Gastroesophageal sphincter (tissue), 4 donors: ENCODE measurements at regions not wholly inside any gene's neighbourhood (a gene's known extent, or its start where the extent isn't known, plus 50 kb on each side); places are given as distances from the start of the nearest gene placed in this dataset.

Source experiments
- ATAC-seq: fragments of 150-250 bp; one replicate; pipeline ENCODE4 v1.9.1; 2016; ENCODE audit warnings: mild to moderate bottlenecking, moderate library complexity
- H3K27ac ChIP-seq, 4 donors: fragments of 200-600 bp; sonication (generic) in 3 of 4; 1 replicate in 3 of 4; 2 replicates in 1 of 4; pipeline ENCODE4 v1.5.1; 2016 to 2019
- H3K27me3 ChIP-seq: fragments of 200-600 bp; sonication (generic); one replicate; pipeline ENCODE4 v1.5.1; 2019
- H3K36me3 ChIP-seq, 2 donors: fragments of 200-600 bp; sonication (generic); one replicate each; pipeline ENCODE4 v1.5.1; 2019; ENCODE audit warnings: control low read depth in 1 of 2
- H3K4me1 ChIP-seq, 3 donors: fragments of 200-600 bp; sonication (generic); 1 replicate in 2 of 3; 2 replicates in 1 of 3; pipeline ENCODE4 v1.5.1; 2016 to 2019; ENCODE audit warnings: control low read depth in 2 of 3
- H3K4me3 ChIP-seq, 2 donors: fragments of 200-600 bp; sonication (generic); one replicate each; pipeline ENCODE4 v1.5.1; 2019; ENCODE audit warnings: mild to moderate bottlenecking in 1 of 2, moderate library complexity in 1 of 2
- H3K9me3 ChIP-seq, 3 donors: fragments of 200-600 bp; sonication (generic); one replicate each; pipeline ENCODE4 v1.5.1; 2017 to 2019; ENCODE audit warnings: control low read depth in 2 of 3
- EP300 ChIP-seq: sonication (generic); formaldehyde crosslinking; IDR thresholded peaks from one replicate; pipeline ENCODE4 v1.6.1; 2017; ENCODE audit warnings: antibody characterized with exemption, mild to moderate bottlenecking
- POLR2A ChIP-seq, 2 donors: fragments of 450-650 bp; IDR thresholded peaks; one replicate each; pipeline ENCODE4 v1.6.1; 2017; ENCODE audit warnings: antibody characterized with exemption in 2 of 2, mild to moderate bottlenecking in 2 of 2, moderate library complexity in 1 of 2
- POLR2AphosphoS5 ChIP-seq: sonication (generic); formaldehyde crosslinking; IDR thresholded peaks from one replicate; pipeline ENCODE4 v1.6.1; 2017; ENCODE audit warnings: antibody characterized with exemption
- WGBS, 2 donors: methylation state at CpG; one replicate each; pipeline ENCODE4 v1.1.5; 2018; ENCODE audit warnings: low coverage in 1 of 2; 5-methylcytosine and 5-hydroxymethylcytosine counted together
- TF ChIP-seq, protein P1 (sequence below), 4 experiments: fragments of 200-600 bp in 2 of 4; fragments of 450-650 bp in 2 of 4; sonication (generic) in 1 of 4; IDR thresholded peaks; one replicate each; pipeline ENCODE4 v1.5.1; 2017 to 2019; ENCODE audit warnings: antibody characterized with exemption in 4 of 4, mild to moderate bottlenecking in 2 of 4, moderate library complexity in 2 of 4

GRCh38 chr9:86529496-86530275 is 175.5 kb upstream of the TUT7 start:
- 66 to 71% methylated on average over 3 to 4 of the region's 4 CpGs for WGBS, 2 donors
- Histone ChIP-seq H3K9me3 (no peaks in the 10 kb centered on the region), H3K4me1 (no peaks in the 10 kb centered on the region), H3K4me3 (no peak overlapping the region), H3K36me3 (no peaks in the 10 kb centered on the region), H3K27me3 (peaks cover 6% of the 10 kb centered on the region), H3K27ac (no peak overlapping the region)
- ATAC-seq, result no peak
- TF ChIP-seq POLR2A (IDR thresholded peaks at IDR 0.05) (no peak), EP300 (no peak), POLR2AphosphoS5 (no peak)

DNA sequence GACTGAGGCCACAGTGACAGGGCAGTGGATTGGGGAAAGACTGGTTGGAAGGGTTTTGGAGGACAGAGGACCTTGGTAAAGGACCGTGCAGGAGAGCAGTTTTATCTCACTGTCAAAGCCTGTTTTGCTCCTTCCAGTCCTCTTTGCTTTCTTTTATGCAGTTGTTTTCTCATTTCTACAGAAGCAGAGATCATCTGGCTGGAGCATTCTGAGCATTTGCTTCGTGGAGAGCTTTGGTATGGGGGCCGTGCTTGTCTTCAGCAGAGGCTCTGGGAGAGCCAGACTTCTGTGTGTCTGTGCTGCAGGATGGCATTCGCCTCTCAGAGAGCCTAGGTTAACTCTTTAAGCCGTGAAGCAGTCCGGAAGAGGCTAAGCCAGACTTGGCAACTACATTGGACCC is 171.8 kb upstream of the TUT7 start:
- no peak for TF ChIP-seq POLR2AphosphoS5
- no peak for TF ChIP-seq EP300
- TF ChIP-seq, protein P1, sequence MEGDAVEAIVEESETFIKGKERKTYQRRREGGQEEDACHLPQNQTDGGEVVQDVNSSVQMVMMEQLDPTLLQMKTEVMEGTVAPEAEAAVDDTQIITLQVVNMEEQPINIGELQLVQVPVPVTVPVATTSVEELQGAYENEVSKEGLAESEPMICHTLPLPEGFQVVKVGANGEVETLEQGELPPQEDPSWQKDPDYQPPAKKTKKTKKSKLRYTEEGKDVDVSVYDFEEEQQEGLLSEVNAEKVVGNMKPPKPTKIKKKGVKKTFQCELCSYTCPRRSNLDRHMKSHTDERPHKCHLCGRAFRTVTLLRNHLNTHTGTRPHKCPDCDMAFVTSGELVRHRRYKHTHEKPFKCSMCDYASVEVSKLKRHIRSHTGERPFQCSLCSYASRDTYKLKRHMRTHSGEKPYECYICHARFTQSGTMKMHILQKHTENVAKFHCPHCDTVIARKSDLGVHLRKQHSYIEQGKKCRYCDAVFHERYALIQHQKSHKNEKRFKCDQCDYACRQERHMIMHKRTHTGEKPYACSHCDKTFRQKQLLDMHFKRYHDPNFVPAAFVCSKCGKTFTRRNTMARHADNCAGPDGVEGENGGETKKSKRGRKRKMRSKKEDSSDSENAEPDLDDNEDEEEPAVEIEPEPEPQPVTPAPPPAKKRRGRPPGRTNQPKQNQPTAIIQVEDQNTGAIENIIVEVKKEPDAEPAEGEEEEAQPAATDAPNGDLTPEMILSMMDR (IDR thresholded peaks at IDR 0.05), result no peak
- TF ChIP-seq POLR2A (IDR thresholded peaks at IDR 0.05), result no peak
- Histone ChIP-seq H3K9me3 (no peaks in the 10 kb centered on the region), H3K36me3 (no peaks in the 10 kb centered on the region), H3K27me3 (peaks cover 6% of the 10 kb centered on the region), H3K4me3 (no peak overlapping the region), H3K4me1 (no peaks in the 10 kb centered on the region), H3K27ac (no peak overlapping the region)
- WGBS, 2 donors, result 51 to 83% methylated on average over 1 to 2 of the region's 6 CpGs
- ATAC-seq, result no peak

GRCh38 chr9:86525182-86525581 is 171.0 kb upstream of the TUT7 start:
- Histone ChIP-seq H3K4me1 (no peaks in the 10 kb centered on the region), H3K4me3 (no peak overlapping the region), H3K9me3 (no peaks in the 10 kb centered on the region), H3K27me3 (peaks cover 6% of the 10 kb centered on the region), H3K27ac (no peak overlapping the region), H3K36me3 (no peaks in the 10 kb centered on the region)
- 83 to 95% methylated on average over 3 to 4 of the region's 5 CpGs for WGBS, 2 donors
- no peak for ATAC-seq
- TF ChIP-seq POLR2A (IDR thresholded peaks at IDR 0.05) (no peak), EP300 (no peak), POLR2AphosphoS5 (no peak)

DNA sequence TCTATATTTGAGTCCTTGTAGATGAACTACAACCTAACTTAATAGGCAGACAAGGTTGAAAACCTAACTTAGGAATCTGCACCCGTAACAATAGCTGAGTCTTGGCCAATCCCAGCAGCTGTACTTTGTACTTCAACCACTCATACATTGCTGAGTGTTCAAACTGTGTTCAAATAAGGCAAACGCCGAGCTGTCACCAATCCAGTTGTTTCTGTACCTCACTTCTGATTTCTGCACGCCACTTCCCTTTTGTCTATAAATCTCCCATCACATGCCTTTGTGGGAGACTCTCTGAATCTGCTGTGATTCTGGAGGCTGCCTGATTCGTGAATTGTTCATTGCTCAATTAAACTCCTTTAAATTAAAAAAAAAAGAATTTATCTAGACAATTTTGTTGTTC is 167.8 kb upstream of the TUT7 start:
- Histone ChIP-seq H3K9me3 (no peaks in the 10 kb centered on the region), H3K27me3 (peaks cover 6% of the 10 kb centered on the region), H3K27ac (no peak overlapping the region), H3K4me3 (no peak overlapping the region), H3K36me3 (no peaks in the 10 kb centered on the region), H3K4me1 (no peaks in the 10 kb centered on the region)
- ATAC-seq, result no peak
- TF ChIP-seq EP300 (no peak), POLR2A (IDR thresholded peaks at IDR 0.05) (no peak), POLR2AphosphoS5 (no peak)
- TF ChIP-seq, protein P1 (IDR thresholded peaks at IDR 0.05), result no peak
- 68 to 88% methylated on average over 5 of the region's 5 CpGs for WGBS, 2 donors

DNA sequence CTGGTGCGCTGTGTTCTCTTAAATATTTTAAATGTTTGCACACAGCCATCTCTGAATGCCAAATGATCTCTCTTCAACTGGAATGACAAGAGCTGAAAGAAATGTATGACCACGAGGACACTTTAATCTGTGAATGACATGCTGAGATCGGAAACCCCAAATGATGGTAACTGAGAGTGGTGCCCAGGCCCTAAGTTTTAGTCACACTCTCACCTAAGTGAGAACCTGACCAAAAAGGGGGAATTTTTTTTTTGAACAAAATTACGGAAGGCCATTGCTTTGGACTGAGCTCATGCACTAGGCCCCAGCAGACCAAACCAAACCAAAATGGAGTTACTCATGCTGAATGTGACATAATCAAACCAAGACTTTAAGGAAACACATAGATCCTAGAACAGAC is 167.1 kb upstream of the TUT7 start:
- Histone ChIP-seq H3K27ac (no peak overlapping the region), H3K4me3 (no peak overlapping the region), H3K36me3 (no peaks in the 10 kb centered on the region), H3K27me3 (no peaks in the 10 kb centered on the region), H3K4me1 (no peaks in the 10 kb centered on the region), H3K9me3 (no peaks in the 10 kb centered on the region)
- no peak for ATAC-seq
- 71 to 90% methylated on average over 1 to 3 of the region's 4 CpGs for WGBS, 2 donors
- TF ChIP-seq POLR2AphosphoS5 (no peak), POLR2A (IDR thresholded peaks at IDR 0.05) (no peak), EP300 (no peak)
- TF ChIP-seq, protein P1 (IDR thresholded peaks at IDR 0.05), result no peak

DNA sequence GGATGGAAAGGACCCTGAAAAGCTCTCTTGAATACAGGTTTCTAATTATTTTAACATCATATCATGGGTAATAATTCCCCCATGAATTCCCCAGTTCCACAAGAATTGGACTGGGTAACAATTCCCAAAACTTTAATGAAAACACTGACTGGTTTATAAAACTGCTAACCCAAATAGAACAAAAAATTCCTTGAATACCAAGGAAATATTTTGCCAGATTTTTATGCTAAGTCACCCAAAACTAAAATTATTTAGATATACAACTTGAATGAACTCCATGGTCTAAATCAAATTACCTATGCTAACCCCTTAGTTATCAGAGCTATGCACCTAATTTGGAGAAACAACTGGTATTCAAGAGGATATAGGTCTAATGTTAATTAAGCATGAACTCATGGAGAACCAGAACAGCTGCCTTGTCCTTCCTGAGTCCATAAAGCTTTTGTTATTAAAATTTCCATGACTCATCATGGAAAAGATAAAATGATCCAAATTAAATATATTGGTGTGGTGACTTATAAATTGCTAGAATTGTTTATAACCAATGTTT is 164.9 kb upstream of the TUT7 start:
- ATAC-seq, result no peak
- TF ChIP-seq EP300, result no peak
- TF ChIP-seq POLR2A (IDR thresholded peaks at IDR 0.05), result no peak
- no peak for TF ChIP-seq POLR2AphosphoS5
- TF ChIP-seq, protein P1 (IDR thresholded peaks at IDR 0.05), result no peak
- Histone ChIP-seq H3K36me3 (no peaks in the 10 kb centered on the region), H3K4me1 (no peaks in the 10 kb centered on the region), H3K4me3 (no peak overlapping the region), H3K9me3 (no peaks in the 10 kb centered on the region), H3K27me3 (no peaks in the 10 kb centered on the region), H3K27ac (no peak overlapping the region)
